HPDE6-E6E7 (cell line): ENCODE measurements at regions not wholly inside any gene's neighbourhood (a gene's known extent, or its start where the extent isn't known, plus 50 kb on each side); places are given as distances from the start of the nearest gene placed in this dataset.

Source experiments
- DNase-seq: peaks from one replicate; pipeline ENCODE4 v3.0.0; 2011; ENCODE audit warnings: missing footprints; ENCODE audit errors: extremely low spot score

DNA sequence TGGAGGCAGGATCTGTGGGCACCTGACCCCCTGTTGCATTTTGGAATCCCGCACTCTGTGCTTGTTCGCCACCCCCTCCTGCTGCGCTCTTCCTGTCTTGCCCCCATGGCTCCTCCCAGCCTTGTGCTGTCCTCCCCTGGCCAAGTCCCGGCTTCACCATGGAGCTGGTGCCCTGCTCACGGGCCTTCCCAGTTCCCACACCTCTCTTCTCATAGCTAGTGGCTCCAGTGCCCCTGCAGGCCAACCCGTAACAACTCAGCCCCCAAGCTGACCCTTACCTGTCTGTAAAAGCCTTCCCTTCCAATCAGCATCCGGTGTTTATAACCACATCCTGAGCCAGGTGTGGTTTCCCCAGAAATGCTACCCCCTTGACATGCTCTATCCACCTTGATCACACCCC lies 407.7 kb upstream of the C2CD4B start:
- DNase-seq = no peak

DNA sequence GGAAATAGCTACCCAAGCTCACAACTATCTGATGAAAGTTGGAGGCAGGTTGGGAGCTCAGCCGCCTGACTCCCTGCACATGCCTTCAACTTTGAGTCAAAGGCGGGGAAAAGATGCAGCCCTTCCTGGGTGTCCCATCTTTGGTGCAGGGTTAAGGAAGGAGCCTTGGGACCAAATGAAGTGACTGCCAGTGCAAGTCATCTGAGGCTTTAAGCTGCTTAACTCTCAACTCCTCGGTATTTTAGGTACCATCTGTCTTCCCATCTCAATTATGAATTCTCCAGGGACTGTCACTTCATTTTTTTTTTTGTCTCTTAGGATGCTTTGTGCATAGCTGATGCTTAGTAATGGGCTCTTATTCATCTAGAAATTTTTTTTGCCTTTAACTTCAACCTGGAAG lies 408.8 kb upstream of the C2CD4B start:
- DNase-seq = no peak

DNA sequence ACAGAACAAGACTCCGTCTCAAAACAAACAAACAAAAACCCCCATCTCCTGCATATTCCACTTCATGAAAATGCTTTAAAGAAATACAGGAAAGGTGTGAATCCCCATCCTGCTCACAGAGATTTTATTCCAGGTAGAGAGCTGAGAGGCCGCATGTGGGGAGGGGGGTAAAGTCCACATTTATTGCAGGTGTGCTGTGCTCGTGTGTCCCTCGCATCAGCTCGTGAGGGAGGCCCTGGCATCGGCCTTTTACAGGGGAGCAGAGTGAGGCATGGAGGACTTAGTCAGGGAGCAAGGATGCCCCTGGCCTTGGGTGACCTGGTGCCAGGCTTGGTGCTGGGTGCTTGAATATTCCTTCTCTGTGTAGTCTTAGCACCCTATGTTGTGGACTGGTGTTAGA lies 413.5 kb upstream of the C2CD4B start:
- DNase-seq = no peak

DNA sequence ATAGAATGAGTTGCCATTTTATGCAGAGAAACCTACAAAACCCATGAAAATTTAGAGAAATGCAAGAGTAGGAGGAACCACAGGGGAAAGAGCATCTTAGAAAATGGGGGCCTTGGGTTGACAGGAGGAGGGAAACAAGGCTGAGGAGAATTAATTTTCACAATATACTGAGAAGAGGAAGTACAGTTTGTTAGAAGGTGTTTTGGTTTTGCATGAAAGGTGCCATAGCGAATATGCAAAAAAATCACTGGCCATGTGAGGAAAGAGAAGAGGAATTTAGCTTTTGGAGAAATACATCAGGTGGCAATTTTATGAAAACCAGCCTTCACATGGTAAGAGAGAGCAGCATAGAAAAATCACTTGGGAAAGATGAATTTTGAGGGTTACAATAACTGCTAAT lies 413.9 kb upstream of the C2CD4B start:
- no peak for DNase-seq

DNA sequence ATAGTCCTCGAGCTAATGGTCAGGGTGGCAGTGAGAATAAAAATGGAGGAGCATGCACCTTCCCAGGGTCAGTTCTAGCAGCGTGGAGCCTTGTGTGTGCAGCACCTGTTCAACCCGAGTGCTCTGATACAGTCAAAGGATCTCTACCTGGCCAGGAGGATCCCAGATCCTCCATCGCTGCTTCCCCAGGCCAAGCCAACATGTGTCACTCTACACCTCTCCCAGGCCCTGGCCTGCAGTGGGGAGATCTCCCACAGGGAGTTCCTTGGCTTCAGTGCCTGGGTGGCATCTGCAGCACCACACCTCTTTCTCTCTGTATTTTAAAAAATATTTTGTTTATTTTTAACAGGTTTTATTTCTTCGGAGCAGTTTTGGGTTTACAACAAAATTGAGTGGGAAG lies 414.8 kb upstream of the C2CD4B start:
- no peak for DNase-seq

DNA sequence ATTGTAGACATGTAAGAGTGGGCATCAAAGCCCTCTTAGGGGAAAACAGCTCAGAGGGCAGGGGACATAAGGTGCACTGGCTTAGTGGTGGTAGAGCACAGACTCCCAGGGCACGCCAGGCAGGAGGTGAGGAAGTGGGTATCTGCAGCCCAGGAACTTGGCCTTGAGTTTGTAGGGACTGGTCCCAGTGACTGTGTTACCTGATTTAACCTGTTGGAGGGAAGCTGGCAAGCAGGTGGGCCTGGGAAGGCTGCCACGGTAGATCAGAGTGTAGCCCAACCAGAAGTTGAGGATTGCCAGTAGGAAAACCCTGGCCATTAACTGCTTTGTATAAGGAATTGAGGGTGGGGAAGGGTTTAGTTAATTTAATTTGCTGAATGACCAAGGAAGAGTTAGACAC lies 417.5 kb upstream of the C2CD4B start:
- no peak for DNase-seq

DNA sequence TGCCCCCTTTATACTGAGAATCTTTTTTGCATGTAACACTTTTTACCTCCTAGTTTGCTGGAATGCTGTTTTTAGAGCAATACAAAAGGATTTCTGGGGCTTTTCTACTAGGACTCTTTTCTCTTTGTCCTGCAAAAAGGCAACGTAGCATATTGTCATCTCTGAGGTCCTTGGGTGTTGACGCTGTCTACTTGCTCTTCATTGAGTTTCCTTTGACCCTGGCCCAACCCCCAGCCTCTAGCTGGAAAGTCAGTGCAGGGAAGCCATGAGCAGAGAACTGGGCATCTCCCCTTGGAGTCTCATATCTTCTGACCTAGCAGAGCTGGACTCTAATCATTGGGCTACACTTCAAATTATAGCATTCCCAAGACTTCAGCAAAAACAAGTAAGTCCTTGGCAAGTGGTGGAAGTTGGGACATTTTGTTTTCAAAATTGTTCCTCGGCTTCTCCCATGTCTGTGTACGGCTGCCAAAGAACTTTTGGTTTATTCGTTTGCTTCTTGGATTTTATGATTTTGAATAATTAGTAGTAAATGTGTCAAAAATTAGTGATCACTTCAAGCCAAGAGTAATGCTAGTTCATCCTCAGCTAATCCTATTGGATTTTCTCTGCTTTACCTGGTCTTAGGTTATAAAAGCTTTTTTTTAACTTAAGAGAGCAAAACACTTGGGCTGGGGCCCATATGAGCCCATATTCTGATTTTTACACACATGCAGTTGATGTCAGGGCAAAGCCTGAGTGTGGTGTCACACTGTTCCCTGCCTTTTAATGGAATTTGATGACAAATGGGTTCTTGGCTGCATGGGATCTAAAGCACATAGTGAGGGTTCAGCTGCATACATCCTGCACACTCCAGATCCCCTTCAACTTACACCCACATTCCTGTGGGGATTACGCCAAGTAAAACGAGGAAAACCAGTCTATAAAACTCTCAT lies 419.5 kb upstream of the C2CD4B start:
- no peak for DNase-seq

DNA sequence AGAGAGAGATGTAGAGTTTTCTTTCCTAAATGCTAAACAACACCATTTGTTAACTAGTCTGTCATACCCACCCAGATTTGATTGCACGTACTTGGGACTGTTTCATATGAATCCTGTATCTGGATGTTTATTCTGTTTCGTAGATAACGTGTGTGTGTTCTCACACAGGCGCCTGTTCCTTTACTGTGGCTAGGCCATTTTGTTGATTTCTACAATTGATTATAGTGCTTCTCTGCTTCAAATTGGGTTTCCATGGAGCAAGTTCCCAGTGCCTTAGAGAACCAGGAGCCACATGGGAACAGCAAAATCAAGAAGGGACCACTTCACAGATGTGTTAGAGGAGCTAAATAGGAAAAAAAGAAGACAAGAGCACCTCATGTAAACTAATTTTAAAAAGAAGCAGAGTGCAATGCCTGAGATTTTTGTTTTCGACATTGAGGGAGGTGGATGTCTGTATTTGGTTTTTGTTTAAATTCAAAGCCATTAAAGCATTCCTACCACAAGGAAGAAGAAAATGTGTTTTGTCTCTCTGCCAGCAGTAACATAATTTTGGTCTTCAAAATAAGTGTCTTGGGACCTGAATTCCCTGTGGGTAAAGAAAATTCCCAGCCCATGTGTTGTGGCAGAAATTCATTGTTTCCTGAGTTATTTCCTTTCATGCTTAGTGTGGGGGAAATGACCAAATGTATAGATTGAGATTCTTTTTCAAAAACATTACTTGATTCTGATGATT lies 424.0 kb upstream of the C2CD4B start:
- DNase-seq = no peak

DNA sequence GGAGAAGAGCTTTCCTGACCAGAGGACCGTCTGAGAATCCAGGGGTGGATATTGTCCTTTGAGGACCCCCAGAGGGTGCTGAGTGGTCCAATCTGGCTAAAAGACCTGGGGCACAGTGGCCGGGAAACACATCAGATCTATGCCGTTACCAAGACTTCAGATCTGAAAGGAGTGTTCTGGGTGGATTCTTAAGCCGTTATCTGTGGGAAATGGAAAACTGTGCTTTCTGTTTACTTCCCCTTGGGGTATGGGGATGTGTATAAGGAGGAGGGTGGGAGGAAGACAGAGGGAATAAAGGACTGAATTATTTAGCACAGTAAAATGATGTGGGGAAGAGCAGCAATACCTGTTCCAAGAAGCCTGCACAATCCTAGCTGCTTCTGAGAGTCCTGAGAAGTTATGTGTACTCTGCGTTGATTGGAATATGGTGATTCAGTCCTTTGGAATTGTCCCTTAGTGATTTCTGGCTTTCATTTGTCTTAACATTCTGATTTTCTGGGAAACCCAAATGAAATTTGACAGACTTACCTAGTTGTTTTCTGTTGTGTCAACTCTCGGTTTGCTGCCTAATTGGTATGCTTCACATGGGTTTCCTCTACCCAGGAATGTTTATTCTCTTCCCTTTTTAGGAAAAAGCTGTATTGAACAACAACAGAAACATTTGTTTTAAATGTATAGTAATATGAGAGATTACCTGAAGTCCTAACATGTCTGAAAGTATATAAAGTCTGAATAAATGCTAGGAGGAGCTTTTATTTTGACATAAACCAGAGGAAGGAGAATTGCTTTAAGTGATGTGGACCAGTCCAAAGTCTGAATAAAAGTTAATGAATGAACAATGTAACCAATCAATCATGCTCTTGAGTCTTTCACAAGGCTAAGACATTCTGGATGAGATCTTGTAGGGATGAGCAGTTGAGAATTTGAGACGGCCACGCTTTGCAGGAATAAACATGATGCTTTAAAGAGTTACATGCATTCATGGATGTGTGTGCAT lies 427.1 kb upstream of the C2CD4B start:
- no peak for DNase-seq

DNA sequence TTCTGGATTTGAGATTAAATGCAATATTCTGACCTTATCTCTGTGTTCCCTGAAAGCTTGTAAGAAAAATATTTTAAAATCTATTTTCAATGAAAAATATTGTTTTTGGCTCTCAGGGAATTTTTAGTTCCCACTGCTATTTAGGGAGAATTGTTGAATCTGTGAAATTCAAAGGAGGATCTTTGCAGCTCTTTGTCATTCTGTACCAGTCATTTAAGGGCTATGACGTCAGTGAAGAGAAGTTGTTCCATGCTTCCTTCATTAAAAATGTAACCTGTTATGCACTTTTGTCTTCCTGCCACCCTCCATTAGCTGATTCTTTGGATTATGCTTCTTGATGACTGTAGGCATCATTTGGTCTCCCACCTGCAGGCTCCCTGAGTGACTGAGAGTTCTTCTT lies 427.8 kb upstream of the C2CD4B start:
- DNase-seq = no peak

DNA sequence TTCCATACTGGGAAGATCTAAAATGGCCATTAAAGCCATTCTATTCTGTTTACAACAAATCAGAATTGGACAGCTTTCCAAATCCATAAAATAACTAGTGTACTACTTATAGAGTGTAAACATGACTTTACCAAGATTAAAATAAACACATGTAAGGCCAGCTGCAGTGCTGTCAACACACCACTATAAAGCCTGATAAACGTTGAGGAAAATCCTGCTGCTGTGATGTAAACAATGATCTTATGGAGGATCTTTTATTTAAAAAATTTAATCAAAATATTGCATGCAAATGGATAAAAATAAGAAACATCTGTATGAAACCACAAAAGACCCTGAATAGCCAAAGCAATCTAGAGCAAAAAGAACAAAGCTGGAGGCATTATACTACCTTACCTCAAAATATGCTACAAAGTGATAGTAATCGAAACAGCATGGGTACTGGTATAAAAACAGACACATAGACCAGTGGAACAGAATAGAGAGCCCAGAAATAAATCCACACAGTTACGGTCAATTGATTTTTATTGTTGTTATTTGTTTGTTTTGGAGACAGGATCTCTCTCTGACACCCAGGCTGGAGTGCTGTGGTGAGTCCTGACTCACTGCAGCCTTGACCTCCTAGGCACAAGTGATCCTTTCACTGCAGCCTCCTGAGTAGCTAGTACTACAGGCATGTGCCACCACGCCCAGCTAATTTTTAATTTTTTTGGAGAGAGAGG lies 428.8 kb upstream of the C2CD4B start:
- no peak for DNase-seq

DNA sequence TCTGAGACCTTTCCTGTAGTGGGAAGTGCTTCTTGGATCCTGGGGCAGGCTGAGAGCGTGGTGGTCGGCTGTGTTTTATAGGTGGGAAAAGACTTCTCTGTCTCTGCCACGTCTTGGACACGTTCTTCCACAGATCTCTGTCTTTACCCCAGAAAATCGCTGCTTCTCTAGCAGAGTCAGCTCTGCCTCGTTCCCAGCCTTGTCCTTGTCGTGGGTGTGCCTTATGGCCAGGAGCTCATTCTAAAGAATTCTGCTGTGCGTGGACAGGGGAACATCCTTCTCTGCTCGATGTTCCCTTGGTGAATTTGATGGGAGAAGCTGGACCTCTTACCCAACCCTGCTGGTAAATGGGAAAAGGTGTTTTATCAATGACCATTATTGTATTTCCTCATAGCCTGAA lies 433.1 kb upstream of the C2CD4B start:
- DNase-seq = no peak

DNA sequence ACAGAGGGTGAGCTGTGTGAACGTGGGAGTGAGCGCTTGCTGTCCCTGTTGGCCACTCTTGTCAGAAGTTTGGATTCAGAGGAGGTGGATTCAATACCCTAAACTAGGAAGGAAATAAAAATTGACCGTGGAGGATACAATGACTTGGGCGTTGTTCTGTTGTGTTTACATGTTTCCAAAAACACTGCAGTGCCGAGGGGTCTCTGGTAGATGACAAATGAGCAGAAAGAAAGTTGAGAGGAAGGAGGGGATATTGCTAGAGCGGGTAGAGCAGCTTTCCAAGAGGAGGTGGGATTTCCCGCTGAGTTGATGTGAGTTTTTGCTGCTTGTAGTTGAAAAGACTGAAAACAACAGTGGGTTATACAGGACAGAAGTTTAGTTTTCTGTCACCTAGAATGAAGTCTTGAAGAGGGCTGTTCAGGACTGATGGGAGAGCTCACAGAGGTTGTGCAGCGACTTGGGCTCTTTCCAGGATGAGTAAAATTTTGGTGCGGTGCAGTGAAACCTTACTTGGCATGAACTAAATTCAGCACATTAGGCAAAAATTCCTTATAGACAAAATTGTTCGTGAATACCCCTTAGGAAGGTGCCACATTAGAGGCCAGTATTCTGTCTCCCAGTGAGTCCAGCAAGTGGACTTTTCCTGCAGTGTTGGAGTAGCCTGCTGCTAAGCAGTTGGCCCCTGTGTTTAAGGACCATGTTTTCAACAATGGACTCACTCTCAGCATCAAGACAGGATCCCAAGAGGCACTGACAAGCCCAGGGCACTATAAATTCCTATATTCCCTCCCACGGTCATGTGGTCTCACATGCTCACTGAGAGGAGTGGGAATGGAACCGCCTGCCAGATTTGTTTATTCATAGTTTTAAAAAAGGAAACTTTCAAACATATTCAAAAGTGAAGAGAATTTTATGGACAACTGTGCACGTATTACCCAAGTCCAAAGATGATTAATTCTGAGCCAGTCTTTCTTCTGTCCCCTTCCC lies 435.0 kb upstream of the C2CD4B start:
- DNase-seq = no peak

DNA sequence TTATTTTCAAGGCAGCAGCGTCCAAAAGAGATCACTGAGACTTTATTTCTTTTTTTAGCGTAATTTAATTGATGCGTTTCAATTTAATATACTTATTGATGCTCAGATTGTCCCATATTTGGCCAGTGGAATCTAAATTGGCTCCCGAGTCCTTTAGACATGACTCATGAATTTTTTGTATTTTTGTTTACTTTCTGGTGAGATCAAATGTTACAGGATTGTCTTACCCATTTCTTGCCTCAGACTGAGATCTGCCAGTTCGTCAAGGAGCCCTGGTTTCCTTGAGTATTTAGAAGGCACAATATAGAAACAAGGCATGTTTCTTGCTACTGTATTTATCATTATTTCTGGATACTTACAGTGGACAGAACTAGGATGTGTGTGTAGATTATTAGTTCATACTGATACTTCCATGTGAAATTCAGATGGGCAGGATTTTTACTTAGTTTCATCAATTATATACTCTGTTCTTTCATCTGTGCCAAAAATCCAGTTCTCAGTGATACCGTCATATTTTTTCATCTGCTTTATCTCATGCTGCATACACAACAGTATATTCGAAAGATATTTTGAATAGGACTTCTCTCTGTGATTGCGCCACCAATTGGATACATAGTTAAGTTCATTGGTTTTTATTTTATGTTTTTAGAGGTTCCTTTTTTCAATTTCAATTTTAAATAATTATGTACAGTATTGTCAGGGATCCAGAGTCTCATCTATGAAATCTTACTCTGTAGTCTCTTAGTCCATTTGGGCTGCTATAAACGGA lies 436.9 kb upstream of the C2CD4B start:
- DNase-seq = no peak

DNA sequence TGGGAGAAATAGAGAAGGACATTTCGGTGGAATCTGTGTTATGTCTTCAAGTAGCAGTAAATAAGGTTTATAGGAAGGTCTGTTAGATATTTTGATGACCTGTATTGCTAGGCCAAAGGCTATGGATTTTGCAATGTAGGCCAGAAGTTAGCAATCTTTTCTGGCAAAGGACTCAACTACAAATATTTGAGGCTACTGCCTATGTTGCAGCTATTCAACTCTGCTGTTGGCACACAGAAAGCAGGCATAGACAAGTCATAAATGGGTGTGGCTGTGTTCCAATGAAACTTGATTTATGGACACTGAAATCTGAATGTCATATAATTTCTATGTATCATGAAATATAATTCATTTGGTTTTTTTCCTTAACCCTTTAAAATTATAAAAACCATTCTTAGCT lies 438.7 kb upstream of the C2CD4B start:
- peak; percentile 40 for DNase-seq

DNA sequence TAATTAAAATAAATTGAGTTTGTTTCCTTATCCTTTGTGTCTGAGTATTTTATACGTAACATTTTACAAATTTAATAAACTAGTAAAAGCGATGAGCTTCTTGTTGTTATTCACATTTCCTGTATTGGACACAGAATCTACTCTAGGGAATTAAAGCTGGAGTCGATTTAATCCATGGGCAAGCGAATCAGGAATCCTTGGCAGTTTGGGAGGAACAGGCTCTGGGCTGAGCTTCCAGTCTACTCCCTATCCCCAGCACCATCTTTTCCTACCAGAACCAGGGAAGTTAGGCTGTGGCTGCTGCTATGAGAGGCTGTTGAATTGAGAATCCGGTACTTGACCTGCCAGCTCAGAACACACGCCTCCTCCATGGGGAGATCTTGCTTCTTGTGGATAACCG lies 437.3 kb upstream of the TPM1 start:
- DNase-seq = no peak

DNA sequence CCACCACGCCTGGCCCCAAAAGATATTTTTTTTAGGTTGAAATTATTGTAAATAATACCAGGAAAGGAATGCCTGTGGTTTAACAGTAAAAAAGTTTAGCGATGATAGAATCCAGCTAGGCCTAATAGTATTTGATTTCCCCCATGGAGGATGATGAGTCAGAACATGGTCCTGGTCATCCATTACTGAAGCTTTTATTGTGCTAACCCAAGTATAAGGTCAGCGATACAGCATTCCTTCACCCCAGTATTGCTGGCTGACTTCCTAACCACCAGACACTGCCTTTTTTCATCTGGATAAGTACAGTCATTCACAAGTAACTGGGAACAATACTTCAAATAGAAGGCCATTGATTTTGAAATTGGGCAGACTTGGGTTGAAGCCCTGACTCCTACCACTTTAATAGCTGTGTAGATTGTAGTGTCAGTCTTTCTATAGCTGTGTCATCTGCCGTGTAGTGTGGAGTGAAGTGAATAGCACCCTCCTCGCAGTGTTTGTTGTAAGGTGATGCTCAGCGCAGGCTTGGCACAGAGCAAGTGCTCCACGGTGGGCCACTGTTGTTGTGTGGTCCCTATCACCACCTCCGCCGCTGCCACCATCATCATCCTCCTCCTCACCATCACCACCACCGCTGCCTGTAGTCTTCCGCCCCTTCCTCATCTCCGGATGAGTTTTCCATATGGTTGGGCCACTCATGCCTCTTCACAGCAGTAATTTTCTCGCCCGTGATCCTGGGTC lies 436.0 kb upstream of the TPM1 start:
- peak; percentile 47 for DNase-seq

DNA sequence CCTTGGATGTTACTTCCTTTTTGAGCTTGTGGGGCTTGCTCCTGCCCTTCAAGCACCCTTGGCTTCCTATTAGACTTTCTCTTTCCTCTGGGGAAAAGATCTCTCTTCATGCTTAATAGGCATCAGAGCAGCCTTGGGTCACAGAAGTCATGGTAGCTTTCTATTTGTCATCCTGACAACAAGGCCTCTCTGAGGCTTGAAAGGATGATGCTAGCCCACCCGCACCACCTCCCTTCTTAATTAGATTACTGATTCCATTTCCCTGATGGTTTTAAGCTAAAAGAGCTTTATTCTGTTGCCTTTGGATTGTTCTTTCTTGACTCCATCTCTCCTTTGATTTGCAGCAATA lies 435.5 kb upstream of the TPM1 start:
- no peak for DNase-seq

DNA sequence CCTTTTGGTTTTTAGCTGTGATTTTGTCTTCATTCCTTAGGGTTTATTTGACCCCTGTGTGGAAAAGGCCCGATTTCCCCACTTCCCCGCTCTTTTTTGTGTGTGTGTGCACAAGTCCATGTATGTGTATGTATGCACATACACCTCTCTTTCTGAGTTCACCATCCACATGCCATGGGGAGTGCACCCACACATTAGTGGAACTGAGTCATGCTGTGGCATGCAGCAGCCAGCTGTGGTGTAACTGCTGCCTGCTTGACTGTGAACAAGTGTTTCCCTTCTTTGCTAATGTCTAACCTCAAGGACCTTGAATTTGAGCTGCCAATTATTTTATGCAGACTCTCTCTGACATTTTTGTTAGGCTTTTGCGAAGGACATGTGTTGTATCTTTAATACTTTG lies 434.9 kb upstream of the TPM1 start:
- DNase-seq = no peak
